CD4-positive, alpha-beta memory T cell (primary cell): ENCODE measurements at regions not wholly inside any gene's neighbourhood (a gene's known extent, or its start where the extent isn't known, plus 50 kb on each side); places are given as distances from the start of the nearest gene placed in this dataset.
A peak's percentile ranks its signal among the peaks of the same experiment; 100 is the strongest.

ENCODE experiments used
- CTCF ChIA-PET: fragments of 350-600 bp; sonication (Branson Sonifier 250); formaldehyde crosslinking; loops from one replicate; lab custom pipeline; 2021; ENCODE audit warnings: inconsistent platforms; ENCODE audit not compliant: partially characterized antibody; lab: Charles Lee
- POLR2A ChIA-PET: fragments of 350-600 bp; sonication (Branson Sonifier 250); formaldehyde crosslinking; loops from one replicate; lab custom pipeline; 2021; ENCODE audit not compliant: partially characterized antibody; lab: Charles Lee
- DNase-seq, 5 donors: peaks; one replicate each; pipeline versions ENCODE4 v3.0.0 to v3.0.0-alpha.2; 2020 to 2022; ENCODE audit warnings: mixed read lengths in 1 of 5
- H3K27ac ChIP-seq: one replicate; pipeline ENCODE4 v1.7.0; 2013; ENCODE audit warnings: low read depth, low read length
- H3K27me3 ChIP-seq: 2 replicates; pipeline ENCODE4 v1.7.0; 2013; ENCODE audit warnings: mild to moderate bottlenecking, low read length, moderate library complexity; ENCODE audit not compliant: insufficient read depth
- H3K36me3 ChIP-seq: 2 replicates; pipeline ENCODE4 v1.7.0; 2013; ENCODE audit warnings: mild to moderate bottlenecking, low read length, moderate library complexity; ENCODE audit not compliant: insufficient read depth
- H3K4me1 ChIP-seq: 2 replicates; pipeline ENCODE4 v1.7.0; 2013; ENCODE audit warnings: mild to moderate bottlenecking, low read length, moderate library complexity; ENCODE audit not compliant: insufficient read depth
- H3K4me3 ChIP-seq, 2 donors: one replicate each; pipeline ENCODE4 v1.7.0; 2013; ENCODE audit warnings: low read length in 2 of 2, mild to moderate bottlenecking in 1 of 2
- H3K9me3 ChIP-seq, 2 donors: one replicate each; pipeline ENCODE4 v1.7.0; 2013; ENCODE audit warnings: low read length in 2 of 2, control low read depth in 1 of 2; ENCODE audit not compliant: control insufficient read depth in 1 of 2
- H3K27ac Mint-ChIP-seq, 7 donors: one replicate each; pipeline ENCODE4 v1.8.0; 2020 to 2021; ENCODE audit warnings: mixed read lengths in 7 of 7, mild to moderate bottlenecking in 6 of 7, inconsistent platforms in 3 of 7, moderate library complexity in 3 of 7
- H3K27me3 Mint-ChIP-seq, 2 donors: one replicate each; pipeline ENCODE4 v1.8.0; 2020 to 2021; ENCODE audit warnings: mixed read lengths in 2 of 2
- H3K36me3 Mint-ChIP-seq, 2 donors: one replicate each; pipeline ENCODE4 v1.8.0; 2020 to 2021; ENCODE audit warnings: mixed read lengths in 2 of 2, inconsistent platforms in 1 of 2, mild to moderate bottlenecking in 1 of 2
- H3K4me1 Mint-ChIP-seq, 4 donors: one replicate each; pipeline ENCODE4 v1.8.0; 2020 to 2021; ENCODE audit warnings: mixed read lengths in 4 of 4, mild to moderate bottlenecking in 1 of 4
- H3K4me3 Mint-ChIP-seq, 8 donors: one replicate each; pipeline ENCODE4 v1.8.0; 2020 to 2021; ENCODE audit warnings: mixed read lengths in 8 of 8, mild to moderate bottlenecking in 7 of 8, moderate library complexity in 6 of 8, inconsistent platforms in 3 of 8
- H3K9me3 Mint-ChIP-seq, 8 donors: one replicate each; pipeline ENCODE4 v1.8.0; 2020 to 2021; ENCODE audit warnings: mixed read lengths in 8 of 8, mild to moderate bottlenecking in 5 of 8, inconsistent platforms in 3 of 8, moderate library complexity in 1 of 8
- intact Hi-C: fragments of 100-400 bp; cut with micrococcal nuclease; formaldehyde crosslinking; loops from one replicate; pipeline ENCODE4 v1.15.1; 2023

DNA sequence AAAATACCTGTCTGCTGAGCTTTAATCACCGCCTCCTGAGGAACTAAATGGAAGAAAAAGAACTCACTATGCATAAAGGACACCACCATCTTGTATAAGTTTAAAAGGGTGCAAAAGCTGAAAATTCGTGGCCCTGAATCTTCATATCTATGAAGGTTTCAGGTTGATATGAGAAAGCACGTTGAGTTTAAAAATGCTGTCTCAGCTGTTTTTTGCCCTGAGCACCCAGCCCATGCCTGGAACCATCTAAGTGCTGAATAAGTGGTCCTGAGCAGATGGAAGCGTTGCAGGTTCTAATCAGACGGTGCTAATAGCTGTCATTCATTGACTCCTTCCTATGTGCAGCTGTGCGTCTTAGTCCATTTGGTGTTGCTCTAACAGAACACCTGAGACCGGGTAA lies 467.4 kb downstream of the EIPR1 start:
- H3K27me3 ChIP-seq, result no peaks in the 10 kb centered on the region
- H3K4me3 Mint-ChIP-seq, result no peak overlapping the region
- no peaks in the 10 kb centered on the region for H3K4me1 ChIP-seq
- ChIA-PET POLR2A (no interaction called here), CTCF (no interaction called here)
- intact Hi-C loops, result no loop called here
- H3K27me3 Mint-ChIP-seq, result peaks cover 4 to 6% of the 10 kb centered on the region in 2 donors
- no peak overlapping the region for H3K27ac ChIP-seq
- H3K27ac Mint-ChIP-seq, result no peak overlapping the region
- no peak for DNase-seq
- H3K4me3 ChIP-seq, result no peak overlapping the region
- no peaks in the 10 kb centered on the region for H3K4me1 Mint-ChIP-seq
- no peaks in the 10 kb centered on the region for H3K9me3 ChIP-seq
- no peaks in the 10 kb centered on the region for H3K36me3 ChIP-seq
- no peaks in the 10 kb centered on the region for H3K9me3 Mint-ChIP-seq
- no peaks in the 10 kb centered on the region for H3K36me3 Mint-ChIP-seq

DNA sequence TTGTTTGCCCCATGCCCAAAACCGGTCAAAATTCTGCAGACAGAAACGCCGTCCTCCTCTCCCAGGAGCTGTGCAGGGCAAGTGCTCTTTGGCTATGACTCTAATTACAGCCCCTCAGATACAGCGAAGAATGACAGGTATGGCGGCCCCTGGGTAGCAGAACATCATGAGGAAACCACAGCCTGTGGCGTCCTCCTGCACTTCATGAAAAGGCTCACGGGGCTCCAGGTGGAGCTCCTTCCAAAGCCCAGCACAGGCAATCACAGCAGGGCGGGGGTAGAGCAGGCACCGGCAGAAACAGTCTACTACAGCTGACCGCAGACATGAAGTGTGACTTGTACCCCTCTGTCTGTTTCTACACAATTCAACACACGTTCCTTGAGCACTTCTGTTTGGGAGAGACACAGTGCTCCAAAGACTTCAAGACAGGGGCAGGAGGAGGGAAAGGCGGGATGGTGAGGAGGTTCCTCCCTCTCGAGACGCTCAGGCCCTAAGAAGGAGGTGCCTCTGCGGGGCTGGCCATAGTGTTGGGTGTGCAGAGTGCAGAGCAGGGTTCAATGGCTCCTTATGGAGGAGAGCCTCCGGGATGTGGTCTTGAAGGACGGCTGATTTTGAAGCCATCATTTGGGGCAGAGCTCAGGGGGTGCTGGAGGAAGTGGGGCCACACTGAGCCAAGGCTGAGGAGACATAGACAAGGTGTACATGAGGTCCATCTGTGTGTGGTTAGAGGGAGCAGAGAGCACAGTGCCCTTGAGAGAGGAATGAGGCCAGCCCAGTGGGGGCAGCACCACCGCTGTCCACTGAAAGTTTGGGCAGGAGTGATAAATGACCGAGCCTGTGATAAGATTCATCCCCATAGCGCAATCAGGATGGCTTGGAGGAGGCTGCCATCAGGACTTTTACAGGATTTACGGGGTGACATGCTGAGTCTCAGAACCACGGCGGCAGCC lies 468.3 kb downstream of the EIPR1 start:
- H3K4me1 ChIP-seq, result no peaks in the 10 kb centered on the region
- Mint-ChIP-seq H3K27me3 (peaks cover 4% of the 10 kb centered on the region in 2 donors), H3K9me3 (no peaks in the 10 kb centered on the region), H3K4me1 (no peaks in the 10 kb centered on the region), H3K36me3 (no peaks in the 10 kb centered on the region), H3K4me3 (no peak overlapping the region), H3K27ac (no peak overlapping the region)
- no peaks in the 10 kb centered on the region for H3K27me3 ChIP-seq
- no peak for DNase-seq
- CTCF ChIA-PET, result no interaction called here
- H3K9me3 ChIP-seq, result no peaks in the 10 kb centered on the region
- POLR2A ChIA-PET, result no interaction called here
- no peak overlapping the region for H3K27ac ChIP-seq
- intact Hi-C loops, result no loop called here
- H3K36me3 ChIP-seq, result no peaks in the 10 kb centered on the region
- no peak overlapping the region for H3K4me3 ChIP-seq

DNA sequence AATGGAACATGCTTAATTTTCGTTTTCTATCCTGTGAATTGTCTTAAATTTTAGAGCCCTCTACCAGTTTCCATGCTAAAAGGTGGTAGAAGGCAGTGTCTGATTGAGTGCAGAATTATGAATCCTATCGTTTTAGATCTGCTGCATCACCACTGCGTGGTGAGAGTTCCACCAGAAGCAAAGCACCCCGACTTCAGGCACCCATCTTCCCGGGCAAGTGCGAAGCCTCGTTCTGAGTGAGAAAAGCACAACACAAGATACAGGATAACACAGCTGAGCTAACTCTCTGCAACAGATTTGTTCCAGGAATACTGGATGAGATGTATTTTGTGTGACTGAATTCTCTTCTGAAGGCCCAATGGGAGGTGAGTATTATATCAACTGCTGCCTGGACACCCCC lies 471.5 kb downstream of the EIPR1 start:
- POLR2A ChIA-PET, result no interaction called here
- peaks cover 2 to 4% of the 10 kb centered on the region in 2 donors for H3K27me3 Mint-ChIP-seq
- Histone ChIP-seq H3K4me3 (no peak overlapping the region), H3K27ac (no peak overlapping the region), H3K9me3 (no peaks in the 10 kb centered on the region), H3K4me1 (no peaks in the 10 kb centered on the region), H3K27me3 (no peaks in the 10 kb centered on the region), H3K36me3 (no peaks in the 10 kb centered on the region)
- no peak overlapping the region for H3K4me3 Mint-ChIP-seq
- intact Hi-C loops, result no loop called here
- H3K9me3 Mint-ChIP-seq, result no peaks in the 10 kb centered on the region
- H3K36me3 Mint-ChIP-seq, result no peaks in the 10 kb centered on the region
- H3K4me1 Mint-ChIP-seq, result peaks cover 9 to 16% (median 12%) of the 10 kb centered on the region in 4 donors
- CTCF ChIA-PET, result no interaction called here
- no peak for DNase-seq
- H3K27ac Mint-ChIP-seq, result no peak overlapping the region

DNA sequence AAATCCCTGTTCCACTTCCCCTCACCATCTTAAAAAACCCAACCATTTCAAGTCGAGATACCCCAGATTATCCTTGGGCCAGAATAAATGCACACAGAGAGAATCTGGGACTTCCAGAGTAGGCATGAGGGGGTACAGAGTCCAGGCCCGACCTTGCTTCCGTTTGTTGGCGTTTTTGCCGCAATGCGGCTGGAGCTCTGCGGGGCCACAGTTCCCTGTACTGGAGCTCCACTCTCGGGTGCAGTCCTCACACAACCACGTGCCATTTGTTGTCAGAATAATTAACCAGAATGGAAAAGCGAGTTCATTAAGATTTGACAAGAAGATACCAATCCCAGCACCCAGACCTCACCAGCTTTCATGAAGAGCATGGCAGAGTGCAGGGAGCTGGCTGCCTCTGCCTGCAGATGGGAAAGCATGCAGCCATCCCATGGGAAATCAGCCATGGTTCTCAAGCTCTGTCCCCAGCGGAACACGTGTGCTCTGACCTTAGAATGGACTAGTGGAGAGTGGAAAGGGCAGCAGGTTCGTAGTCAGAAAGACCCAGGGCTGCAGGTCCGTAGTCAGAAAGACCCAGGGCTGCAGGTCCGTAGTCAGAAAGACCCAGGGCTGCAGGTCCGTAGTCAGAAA lies 472.8 kb downstream of the EIPR1 start:
- Histone ChIP-seq H3K36me3 (no peaks in the 10 kb centered on the region), H3K27ac (no peak overlapping the region), H3K27me3 (no peaks in the 10 kb centered on the region), H3K4me1 (no peaks in the 10 kb centered on the region), H3K4me3 (no peak overlapping the region), H3K9me3 (no peaks in the 10 kb centered on the region)
- DNase-seq, result no peak
- Mint-ChIP-seq H3K4me3 (no peak overlapping the region), H3K9me3 (no peaks in the 10 kb centered on the region), H3K4me1 (peaks cover 9 to 19% (median 13%) of the 10 kb centered on the region in 4 donors), H3K36me3 (no peaks in the 10 kb centered on the region), H3K27me3 (peaks cover 2 to 4% of the 10 kb centered on the region in 2 donors), H3K27ac (no peak overlapping the region)
- intact Hi-C loops, result no loop called here
- ChIA-PET POLR2A (no interaction called here), CTCF (no interaction called here)

DNA sequence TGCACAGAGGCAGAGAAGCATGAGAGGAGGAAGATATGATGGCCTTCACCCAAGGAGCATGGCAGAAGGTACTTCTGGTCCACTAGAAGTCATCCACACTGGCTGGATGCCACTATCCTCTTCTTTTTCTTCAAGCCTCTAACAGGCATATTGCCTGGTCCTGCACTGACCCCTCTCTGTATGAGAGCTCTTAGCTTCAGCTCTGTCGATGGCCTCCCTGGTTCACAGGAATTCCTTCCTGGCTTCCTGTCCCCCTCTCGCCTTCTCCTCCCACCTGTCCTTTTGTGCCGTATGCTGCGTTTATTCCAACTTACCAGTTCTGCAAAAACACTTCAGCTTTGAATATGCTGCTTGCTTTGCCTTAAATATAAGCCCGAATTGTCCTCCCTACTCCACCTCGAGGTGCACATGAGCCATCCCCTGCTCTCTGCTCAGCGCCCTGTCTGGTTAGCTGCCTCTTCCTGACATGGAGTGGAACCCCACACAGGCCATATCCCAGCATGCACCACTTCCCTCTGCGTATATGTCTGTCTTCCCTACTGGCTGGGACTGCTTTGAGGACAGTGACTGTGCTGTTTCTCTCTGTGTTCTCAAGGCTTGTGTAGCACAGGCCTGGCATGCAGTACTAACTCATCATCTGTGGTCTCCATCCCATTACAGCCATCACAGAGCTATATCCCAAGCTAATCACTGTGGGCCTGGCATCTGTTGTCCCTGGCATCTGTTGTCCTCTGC lies 474.9 kb downstream of the EIPR1 start:
- H3K27me3 ChIP-seq, result no peaks in the 10 kb centered on the region
- Mint-ChIP-seq H3K36me3 (no peaks in the 10 kb centered on the region), H3K9me3 (no peaks in the 10 kb centered on the region), H3K27me3 (peaks cover 0 to 2% of the 10 kb centered on the region in 2 donors), H3K4me1 (peaks cover 9 to 19% (median 13%) of the 10 kb centered on the region in 4 donors), H3K4me3 (no peak overlapping the region), H3K27ac (peak overlapping the region in 2 of 7 donors; percentile 16 to 51)
- no peak overlapping the region for H3K4me3 ChIP-seq
- CTCF ChIA-PET, result no interaction called here
- no peak for DNase-seq
- H3K36me3 ChIP-seq, result no peaks in the 10 kb centered on the region
- H3K4me1 ChIP-seq, result no peaks in the 10 kb centered on the region
- intact Hi-C loops, result no loop called here
- POLR2A ChIA-PET, result no interaction called here
- no peak overlapping the region for H3K27ac ChIP-seq
- H3K9me3 ChIP-seq, result no peaks in the 10 kb centered on the region

DNA sequence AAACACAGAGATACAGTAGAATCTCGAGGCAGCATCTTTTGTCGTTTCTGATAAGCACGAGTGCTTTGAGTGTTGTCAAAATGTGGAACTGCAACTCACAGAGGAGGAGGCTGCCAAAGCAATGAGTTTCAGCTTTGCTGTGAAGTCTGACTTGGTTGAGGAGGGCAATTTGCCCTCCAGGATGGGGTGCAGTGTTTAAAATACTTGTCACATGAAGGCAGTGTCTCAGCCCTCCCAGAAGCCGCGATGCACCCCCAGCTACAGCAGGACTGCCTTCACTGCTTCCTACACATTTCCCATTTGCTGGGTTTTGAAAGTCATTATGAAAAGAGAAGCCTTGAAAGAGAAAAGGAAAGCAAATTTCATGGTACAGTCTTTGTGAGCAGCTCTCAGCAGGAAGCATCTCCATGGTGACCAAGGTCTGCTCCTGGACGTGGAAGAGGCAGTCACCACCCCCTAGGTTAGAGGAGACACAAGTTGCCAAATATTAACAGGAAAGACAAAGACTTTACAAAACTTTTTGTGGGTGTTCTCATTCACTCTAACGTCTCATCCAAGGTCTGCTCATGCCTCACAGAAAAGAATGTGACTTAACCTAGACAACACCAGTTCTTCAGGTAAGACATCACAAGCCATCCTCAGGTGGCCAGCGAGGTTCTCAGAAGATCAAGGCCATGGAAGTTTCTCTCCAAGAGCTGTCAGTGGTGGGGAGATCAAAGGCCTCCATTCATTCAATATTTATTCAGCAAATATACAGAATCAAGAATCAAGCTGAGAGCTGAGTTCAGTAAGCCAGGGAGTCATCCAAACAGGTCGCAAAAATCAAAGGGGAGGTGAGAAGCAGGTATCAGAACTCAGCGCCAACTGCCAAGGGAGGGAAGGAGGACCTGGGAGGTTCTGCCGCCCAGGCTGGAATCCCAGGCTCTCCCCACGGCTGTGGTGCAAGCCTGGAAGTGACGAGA lies 476.0 kb downstream of the EIPR1 start:
- peaks cover 9 to 19% (median 13%) of the 10 kb centered on the region in 4 donors for H3K4me1 Mint-ChIP-seq
- intact Hi-C loops, result no loop called here
- ChIA-PET POLR2A (no interaction called here), CTCF (no interaction called here)
- H3K27ac Mint-ChIP-seq, result peak overlapping the region in 1 of 7 donors; percentile 38
- peak overlapping the region in 2 of 8 donors; percentile 22 to 55 for H3K4me3 Mint-ChIP-seq
- H3K36me3 Mint-ChIP-seq, result no peaks in the 10 kb centered on the region
- Histone ChIP-seq H3K9me3 (no peaks in the 10 kb centered on the region), H3K4me1 (no peaks in the 10 kb centered on the region), H3K27me3 (no peaks in the 10 kb centered on the region), H3K4me3 (no peak overlapping the region), H3K27ac (no peak overlapping the region), H3K36me3 (no peaks in the 10 kb centered on the region)
- no peaks in the 10 kb centered on the region for H3K9me3 Mint-ChIP-seq
- DNase-seq, result no peak
- H3K27me3 Mint-ChIP-seq, result no peaks in the 10 kb centered on the region
